ENCODE measurements at regions not wholly inside any gene's neighbourhood (a gene's known extent, or its start where the extent isn't known, plus 50 kb on each side); places are given as distances from the start of the nearest gene placed in this dataset.

DNA sequence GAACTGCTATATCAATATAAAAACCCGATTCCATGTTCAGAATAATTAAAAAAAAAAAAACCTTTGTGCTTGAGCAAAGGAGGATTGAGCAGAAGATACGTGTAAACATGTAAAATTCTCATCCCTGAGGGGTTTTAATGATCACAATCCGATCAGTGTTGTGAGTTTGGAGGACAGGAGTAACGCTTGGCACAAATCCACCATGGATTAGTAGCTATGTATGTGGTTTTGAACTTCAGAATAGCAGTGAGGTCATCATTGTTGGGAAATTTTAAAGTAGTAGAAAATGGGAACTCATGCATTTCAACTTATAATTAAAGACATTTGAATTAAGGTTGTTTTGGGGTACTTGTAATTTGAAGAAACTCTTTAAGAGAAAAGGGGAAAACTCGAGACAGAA, 203.2 kb downstream of the RPS12 start:
- TF ChIP-seq POLR2A (IDR thresholded peaks at IDR 0.05), result no peak
- TF ChIP-seq, protein P1, sequence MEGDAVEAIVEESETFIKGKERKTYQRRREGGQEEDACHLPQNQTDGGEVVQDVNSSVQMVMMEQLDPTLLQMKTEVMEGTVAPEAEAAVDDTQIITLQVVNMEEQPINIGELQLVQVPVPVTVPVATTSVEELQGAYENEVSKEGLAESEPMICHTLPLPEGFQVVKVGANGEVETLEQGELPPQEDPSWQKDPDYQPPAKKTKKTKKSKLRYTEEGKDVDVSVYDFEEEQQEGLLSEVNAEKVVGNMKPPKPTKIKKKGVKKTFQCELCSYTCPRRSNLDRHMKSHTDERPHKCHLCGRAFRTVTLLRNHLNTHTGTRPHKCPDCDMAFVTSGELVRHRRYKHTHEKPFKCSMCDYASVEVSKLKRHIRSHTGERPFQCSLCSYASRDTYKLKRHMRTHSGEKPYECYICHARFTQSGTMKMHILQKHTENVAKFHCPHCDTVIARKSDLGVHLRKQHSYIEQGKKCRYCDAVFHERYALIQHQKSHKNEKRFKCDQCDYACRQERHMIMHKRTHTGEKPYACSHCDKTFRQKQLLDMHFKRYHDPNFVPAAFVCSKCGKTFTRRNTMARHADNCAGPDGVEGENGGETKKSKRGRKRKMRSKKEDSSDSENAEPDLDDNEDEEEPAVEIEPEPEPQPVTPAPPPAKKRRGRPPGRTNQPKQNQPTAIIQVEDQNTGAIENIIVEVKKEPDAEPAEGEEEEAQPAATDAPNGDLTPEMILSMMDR (IDR thresholded peaks at IDR 0.05), result no peak
